ENCODE measurements at regions not wholly inside any gene's neighbourhood (a gene's known extent, or its start where the extent isn't known, plus 50 kb on each side); places are given as distances from the start of the nearest gene placed in this dataset.

DNA sequence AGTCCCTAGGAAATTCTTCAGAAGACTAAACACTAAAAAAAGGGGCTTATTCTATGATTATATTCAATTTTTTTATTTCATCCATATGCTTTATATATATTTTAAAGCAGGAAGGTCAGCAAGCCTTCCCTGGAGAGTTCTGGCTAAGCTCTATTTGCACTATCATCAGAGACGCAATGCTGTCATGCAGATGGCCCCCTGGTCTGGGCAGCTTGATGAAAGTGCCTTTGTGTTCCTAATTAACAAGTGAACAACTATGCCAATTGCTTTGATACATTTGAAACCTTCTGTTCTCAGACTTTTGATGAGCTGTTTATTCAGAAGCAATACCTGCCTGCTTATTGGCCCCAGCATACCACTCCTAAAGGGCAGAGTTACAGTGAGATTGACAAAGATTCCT is 1344.6 kb downstream of the OLFM4 start:
- no peak overlapping the region for H2AFZ ChIP-seq (ENCODE audit: low read depth, low read length)
- no peak overlapping the region for H3K27ac ChIP-seq (ENCODE audit: low read length)
- H3K4me3 ChIP-seq (ENCODE audit: low read length): no peak overlapping the region
- H3K36me3 ChIP-seq (ENCODE audit: insufficient read depth, low read length): no peaks in the 10 kb centered on the region
- TF ChIP-seq EP300 (conservative IDR thresholded peaks at IDR 0.05; ENCODE audit: poor library complexity, severe bottlenecking) (no peak), MXI1 (conservative IDR thresholded peaks at IDR 0.05; ENCODE audit: poor library complexity, severe bottlenecking) (no peak), SMC3 (conservative IDR thresholded peaks at IDR 0.05; ENCODE audit: poor library complexity) (no peak), RAD21 (conservative IDR thresholded peaks at IDR 0.05) (no peak), TAF1 (IDR thresholded peaks at IDR 0.05; ENCODE audit: low read depth) (no peak), POLR2AphosphoS5 (IDR thresholded peaks at IDR 0.05) (no peak)
- TF ChIP-seq, protein P1, sequence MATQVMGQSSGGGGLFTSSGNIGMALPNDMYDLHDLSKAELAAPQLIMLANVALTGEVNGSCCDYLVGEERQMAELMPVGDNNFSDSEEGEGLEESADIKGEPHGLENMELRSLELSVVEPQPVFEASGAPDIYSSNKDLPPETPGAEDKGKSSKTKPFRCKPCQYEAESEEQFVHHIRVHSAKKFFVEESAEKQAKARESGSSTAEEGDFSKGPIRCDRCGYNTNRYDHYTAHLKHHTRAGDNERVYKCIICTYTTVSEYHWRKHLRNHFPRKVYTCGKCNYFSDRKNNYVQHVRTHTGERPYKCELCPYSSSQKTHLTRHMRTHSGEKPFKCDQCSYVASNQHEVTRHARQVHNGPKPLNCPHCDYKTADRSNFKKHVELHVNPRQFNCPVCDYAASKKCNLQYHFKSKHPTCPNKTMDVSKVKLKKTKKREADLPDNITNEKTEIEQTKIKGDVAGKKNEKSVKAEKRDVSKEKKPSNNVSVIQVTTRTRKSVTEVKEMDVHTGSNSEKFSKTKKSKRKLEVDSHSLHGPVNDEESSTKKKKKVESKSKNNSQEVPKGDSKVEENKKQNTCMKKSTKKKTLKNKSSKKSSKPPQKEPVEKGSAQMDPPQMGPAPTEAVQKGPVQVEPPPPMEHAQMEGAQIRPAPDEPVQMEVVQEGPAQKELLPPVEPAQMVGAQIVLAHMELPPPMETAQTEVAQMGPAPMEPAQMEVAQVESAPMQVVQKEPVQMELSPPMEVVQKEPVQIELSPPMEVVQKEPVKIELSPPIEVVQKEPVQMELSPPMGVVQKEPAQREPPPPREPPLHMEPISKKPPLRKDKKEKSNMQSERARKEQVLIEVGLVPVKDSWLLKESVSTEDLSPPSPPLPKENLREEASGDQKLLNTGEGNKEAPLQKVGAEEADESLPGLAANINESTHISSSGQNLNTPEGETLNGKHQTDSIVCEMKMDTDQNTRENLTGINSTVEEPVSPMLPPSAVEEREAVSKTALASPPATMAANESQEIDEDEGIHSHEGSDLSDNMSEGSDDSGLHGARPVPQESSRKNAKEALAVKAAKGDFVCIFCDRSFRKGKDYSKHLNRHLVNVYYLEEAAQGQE (IDR thresholded peaks at IDR 0.05; ENCODE audit: borderline replicate concordance): no peak
- TF ChIP-seq, protein P2, sequence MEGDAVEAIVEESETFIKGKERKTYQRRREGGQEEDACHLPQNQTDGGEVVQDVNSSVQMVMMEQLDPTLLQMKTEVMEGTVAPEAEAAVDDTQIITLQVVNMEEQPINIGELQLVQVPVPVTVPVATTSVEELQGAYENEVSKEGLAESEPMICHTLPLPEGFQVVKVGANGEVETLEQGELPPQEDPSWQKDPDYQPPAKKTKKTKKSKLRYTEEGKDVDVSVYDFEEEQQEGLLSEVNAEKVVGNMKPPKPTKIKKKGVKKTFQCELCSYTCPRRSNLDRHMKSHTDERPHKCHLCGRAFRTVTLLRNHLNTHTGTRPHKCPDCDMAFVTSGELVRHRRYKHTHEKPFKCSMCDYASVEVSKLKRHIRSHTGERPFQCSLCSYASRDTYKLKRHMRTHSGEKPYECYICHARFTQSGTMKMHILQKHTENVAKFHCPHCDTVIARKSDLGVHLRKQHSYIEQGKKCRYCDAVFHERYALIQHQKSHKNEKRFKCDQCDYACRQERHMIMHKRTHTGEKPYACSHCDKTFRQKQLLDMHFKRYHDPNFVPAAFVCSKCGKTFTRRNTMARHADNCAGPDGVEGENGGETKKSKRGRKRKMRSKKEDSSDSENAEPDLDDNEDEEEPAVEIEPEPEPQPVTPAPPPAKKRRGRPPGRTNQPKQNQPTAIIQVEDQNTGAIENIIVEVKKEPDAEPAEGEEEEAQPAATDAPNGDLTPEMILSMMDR (IDR thresholded peaks at IDR 0.05; ENCODE audit: poor library complexity, severe bottlenecking): no peak
- no peaks in the 10 kb centered on the region for H3F3A ChIP-seq (ENCODE audit: insufficient read depth, low read length, poor library complexity, severe bottlenecking)
- H3K27me3 ChIP-seq (ENCODE audit: insufficient read depth, low read depth, low read length): no peaks in the 10 kb centered on the region
- H3K9me2 ChIP-seq (ENCODE audit: insufficient read depth, low read length): no peaks in the 10 kb centered on the region
- H4K20me1 ChIP-seq (ENCODE audit: insufficient read depth): no peaks in the 10 kb centered on the region
- H3K4me2 ChIP-seq (ENCODE audit: low read length): no peak overlapping the region
- H3K9ac ChIP-seq (ENCODE audit: low read length): no peak overlapping the region
- H3K9me3 ChIP-seq (ENCODE audit: low read length): no peaks in the 10 kb centered on the region
- no peaks in the 10 kb centered on the region for H3K79me2 ChIP-seq (replicated peaks; ENCODE audit: insufficient read depth, low read length)

DNA sequence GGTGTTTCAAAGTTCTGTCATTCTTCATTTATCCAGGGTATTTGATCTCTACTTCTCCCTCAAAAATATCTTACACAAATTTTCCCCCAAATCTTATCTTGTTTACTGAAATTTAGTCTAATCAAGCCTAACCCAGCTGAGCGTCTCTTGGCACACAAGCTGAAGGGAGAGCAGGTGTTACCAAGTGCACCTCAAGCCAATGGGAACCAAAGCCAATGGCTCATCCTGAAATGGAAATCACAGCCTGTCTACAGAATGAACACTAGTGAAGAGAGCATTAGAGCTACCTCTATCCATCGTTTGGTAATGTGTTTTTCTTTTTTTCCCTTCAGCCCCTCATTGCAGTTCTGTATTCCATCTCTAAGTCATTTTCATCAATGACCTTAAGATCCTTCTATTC is 1350.8 kb downstream of the OLFM4 start:
- no peak overlapping the region for H3K4me3 ChIP-seq (ENCODE audit: low read length)
- no peaks in the 10 kb centered on the region for H3K9me3 ChIP-seq (ENCODE audit: low read length)
- H3K9me2 ChIP-seq (ENCODE audit: insufficient read depth, low read length): no peaks in the 10 kb centered on the region
- no peaks in the 10 kb centered on the region for H3K79me2 ChIP-seq (replicated peaks; ENCODE audit: insufficient read depth, low read length)
- no peak overlapping the region for H3K4me2 ChIP-seq (ENCODE audit: low read length)
- no peak overlapping the region for H3K27ac ChIP-seq (ENCODE audit: low read length)
- H3K9ac ChIP-seq (ENCODE audit: low read length): no peak overlapping the region
- TF ChIP-seq TAF1 (IDR thresholded peaks at IDR 0.05; ENCODE audit: low read depth): no peak
- TF ChIP-seq SMC3 (conservative IDR thresholded peaks at IDR 0.05; ENCODE audit: poor library complexity): no peak
- TF ChIP-seq POLR2AphosphoS5 (IDR thresholded peaks at IDR 0.05): no peak
- TF ChIP-seq, protein P1 (IDR thresholded peaks at IDR 0.05; ENCODE audit: borderline replicate concordance): no peak
- TF ChIP-seq MXI1 (conservative IDR thresholded peaks at IDR 0.05; ENCODE audit: poor library complexity, severe bottlenecking): no peak
- TF ChIP-seq EP300 (conservative IDR thresholded peaks at IDR 0.05; ENCODE audit: poor library complexity, severe bottlenecking): no peak
- TF ChIP-seq RAD21 (conservative IDR thresholded peaks at IDR 0.05): no peak
- TF ChIP-seq EZH2 (IDR thresholded peaks at IDR 0.05; ENCODE audit: borderline replicate concordance, insufficient read depth, low read length, poor library complexity, severe bottlenecking): no peak
- TF ChIP-seq, protein P2 (IDR thresholded peaks at IDR 0.05; ENCODE audit: poor library complexity, severe bottlenecking): no peak
- H3K27me3 ChIP-seq (ENCODE audit: insufficient read depth, low read depth, low read length): no peaks in the 10 kb centered on the region
- no peak overlapping the region for H2AFZ ChIP-seq (ENCODE audit: low read depth, low read length)
- no peaks in the 10 kb centered on the region for H4K20me1 ChIP-seq (ENCODE audit: insufficient read depth)
- no peaks in the 10 kb centered on the region for H3K36me3 ChIP-seq (ENCODE audit: insufficient read depth, low read length)
- no peaks in the 10 kb centered on the region for H3F3A ChIP-seq (ENCODE audit: insufficient read depth, low read length, poor library complexity, severe bottlenecking)
